ENCODE measurements at regions not wholly inside any gene's neighbourhood (a gene's known extent, or its start where the extent isn't known, plus 50 kb on each side); places are given as distances from the start of the nearest gene placed in this dataset.

DNA sequence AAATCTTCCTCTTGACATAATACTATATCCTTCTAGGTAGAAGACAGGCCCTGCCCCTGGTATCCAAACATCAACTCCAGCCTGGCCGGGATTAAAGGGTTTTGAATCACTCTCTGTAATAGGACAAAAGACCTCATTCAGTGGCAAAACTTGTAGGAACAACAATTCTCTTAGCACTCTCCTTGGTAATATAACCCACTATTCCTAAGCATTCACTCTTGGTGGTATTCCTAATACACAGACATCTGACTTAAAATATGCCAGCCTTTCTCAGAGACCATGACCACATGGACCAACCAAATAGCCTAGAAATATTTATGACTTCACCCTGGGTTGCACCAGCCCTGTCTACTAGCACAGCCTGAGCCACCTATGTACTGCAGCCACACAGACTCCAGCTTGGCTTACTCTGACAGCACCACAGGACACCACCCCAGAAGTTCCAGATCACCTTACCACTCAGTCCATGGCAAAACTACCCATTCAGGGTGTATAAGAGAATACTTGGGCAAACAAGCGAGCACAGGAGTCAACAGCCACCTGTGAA, 244.9 kb upstream of the NEBL start:
- no peak for TF ChIP-seq CTCF (IDR thresholded peaks at IDR 0.05)

GRCh38 chr10:21138769-21139340, 241.7 kb upstream of the NEBL start:
- TF ChIP-seq CTCF (IDR thresholded peaks at IDR 0.05) = no peak

DNA sequence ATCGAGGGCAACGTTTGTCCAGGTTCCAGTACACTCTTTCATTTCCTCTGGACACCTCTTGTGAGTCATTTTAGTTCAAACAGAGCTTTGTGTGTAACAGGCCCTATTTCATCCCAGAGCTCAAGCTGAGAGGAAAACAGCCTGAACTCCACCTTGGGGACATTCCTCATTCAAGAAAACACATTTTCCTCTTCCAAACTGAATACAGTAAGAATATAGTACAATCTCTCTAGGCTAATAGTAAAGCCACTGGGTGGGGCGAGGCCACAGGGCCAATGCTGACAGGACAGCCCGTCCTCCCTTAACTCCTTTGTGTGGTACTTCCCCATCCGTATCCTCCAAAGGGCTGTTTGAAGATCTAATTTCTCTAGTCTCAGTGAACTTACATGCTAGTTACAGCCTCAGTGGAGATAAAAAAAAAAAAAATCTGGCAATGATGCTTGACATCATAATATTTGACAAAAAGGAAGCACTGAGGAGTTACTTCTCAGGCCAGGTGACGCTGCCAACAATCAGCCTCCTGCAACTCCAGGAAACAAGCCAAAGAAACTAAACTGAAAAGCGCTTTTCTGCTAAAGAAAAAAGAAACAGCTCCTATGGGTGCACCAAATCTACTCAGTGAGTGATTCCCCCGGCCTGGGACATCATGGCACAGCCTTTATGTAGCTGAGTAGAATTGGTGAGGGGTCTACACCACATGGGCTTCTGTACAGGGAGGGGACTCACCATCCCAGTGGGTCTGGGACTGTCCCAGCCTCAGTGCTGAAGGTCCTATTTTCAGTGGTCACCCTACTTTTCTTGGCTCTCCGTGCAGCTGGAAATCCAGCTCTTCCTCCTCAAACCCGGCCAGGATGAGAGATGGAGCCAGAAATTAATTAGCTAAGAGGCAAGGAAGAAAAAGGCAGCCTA, 238.2 kb upstream of the NEBL start:
- TF ChIP-seq CTCF (IDR thresholded peaks at IDR 0.05) = no peak

DNA sequence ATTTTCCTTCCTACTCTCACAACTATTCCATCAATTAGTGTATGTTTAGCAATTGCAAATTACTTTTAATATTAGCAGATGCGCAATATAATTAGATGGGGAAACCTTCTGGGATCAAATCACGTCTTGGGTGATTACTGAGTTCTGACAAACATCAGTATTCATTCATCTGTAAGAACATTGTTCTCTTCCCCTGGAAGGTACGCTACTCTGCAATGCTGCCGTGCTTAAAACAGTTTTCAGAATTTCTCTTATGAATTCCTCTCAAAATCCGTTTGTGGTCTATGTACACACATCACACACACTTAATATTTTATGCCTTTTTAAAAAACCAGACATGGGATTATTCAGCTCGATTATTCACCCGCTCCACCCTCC, 237.5 kb upstream of the NEBL start:
- no peak for TF ChIP-seq CTCF (IDR thresholded peaks at IDR 0.05)

DNA sequence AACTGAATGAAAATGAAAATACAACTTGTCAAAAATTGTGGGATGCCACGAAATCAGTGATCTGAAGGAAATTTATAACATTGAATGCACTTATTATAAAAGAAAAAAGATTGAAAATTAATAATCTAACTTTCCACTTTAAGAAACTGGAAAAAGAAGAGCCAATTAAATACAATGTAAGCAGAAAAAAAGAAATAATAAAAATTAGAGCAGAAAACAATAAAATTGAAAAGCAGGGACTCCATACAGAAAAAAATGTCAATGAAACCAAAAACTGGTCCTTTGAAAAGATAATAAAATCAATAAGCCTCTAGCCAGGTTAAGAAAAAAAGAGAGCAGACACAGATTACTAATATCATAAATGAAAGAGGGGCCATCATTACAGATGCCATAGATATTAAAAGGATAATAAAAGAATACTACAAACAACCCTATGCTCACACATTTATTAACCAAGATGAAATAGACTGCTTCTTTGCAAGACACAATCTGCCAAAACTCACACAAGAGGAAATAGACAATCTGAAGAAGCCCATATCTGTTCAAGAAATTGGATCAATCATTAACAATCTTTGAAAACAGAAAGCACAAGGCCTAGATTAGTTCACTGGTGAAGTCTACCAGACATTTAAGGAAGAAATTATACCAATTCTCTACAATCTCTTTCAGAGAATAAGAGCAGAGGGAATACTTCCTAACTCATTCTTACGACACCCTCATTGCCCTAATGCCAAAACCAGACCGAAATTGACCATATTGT, 233.8 kb upstream of the NEBL start:
- TF ChIP-seq CTCF (IDR thresholded peaks at IDR 0.05) = no peak

DNA sequence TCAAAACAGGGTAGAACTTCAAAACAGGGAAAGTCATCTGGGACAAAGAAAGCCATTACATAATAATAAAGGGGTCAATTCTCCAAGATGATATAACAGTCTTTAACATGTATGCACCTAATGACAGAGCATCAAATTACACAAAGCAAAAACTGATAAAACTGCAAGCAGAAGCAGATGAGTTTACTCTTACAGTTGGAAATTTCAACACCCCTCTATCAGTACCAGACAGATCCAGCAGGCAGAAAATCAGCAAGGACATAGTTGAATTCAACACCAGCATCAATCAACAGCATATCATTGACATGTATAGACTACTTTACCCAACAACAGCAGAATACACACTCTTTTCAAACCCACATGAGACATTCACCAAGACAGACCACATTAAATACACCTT, 233.0 kb upstream of the NEBL start:
- TF ChIP-seq CTCF (IDR thresholded peaks at IDR 0.05) = no peak

- TF ChIP-seq CTCF (IDR thresholded peaks at IDR 0.05) = no peak
Measured at GRCh38 chr10:21125471-21126228, 228.5 kb upstream of the NEBL start.

Measured in LNCAP (cell line).